ENCODE measurements at regions not wholly inside any gene's neighbourhood (a gene's known extent, or its start where the extent isn't known, plus 50 kb on each side); places are given as distances from the start of the nearest gene placed in this dataset.
"Not testable (repeated sequence)": the region's sequence is repeated elsewhere in the genome, so short reads cannot be mapped to it uniquely, and the experiment has no call there.

GRCh38 chr2:111390605-111391004, 269.9 kb downstream of the BCL2L11 start:
- H3K36me3 ChIP-seq; intact Hi-C loops (cut with DNase I; ENCODE audit: low total_unique reads); H3K4me1 ChIP-seq; H3K4me3 ChIP-seq; DNase-seq; H3K27ac ChIP-seq; H3K9me3 ChIP-seq; H3K27me3 ChIP-seq: not testable (repeated sequence)
- 94 to 100% (median 100%) methylated on average over 1 to 2 of the region's 2 CpGs for WGBS, 5 donors

- H3K4me1 ChIP-seq; H3K36me3 ChIP-seq; H3K9me3 ChIP-seq; H3K27ac ChIP-seq; H3K4me3 ChIP-seq; intact Hi-C loops (cut with DNase I; ENCODE audit: low total_unique reads); H3K27me3 ChIP-seq: not testable (repeated sequence)
- DNase-seq = peak in 1 of 2 donors; percentile 73
- 39 to 78% (median 53%) methylated on average over 2 to 8 of the region's 10 CpGs for WGBS, 5 donors
Observed at GRCh38 chr2:111395350-111396128, 274.8 kb downstream of the BCL2L11 start.

GRCh38 chr2:111400598-111401253, 280.0 kb downstream of the BCL2L11 start:
- DNase-seq; intact Hi-C loops (cut with DNase I; ENCODE audit: low total_unique reads); H3K9me3 ChIP-seq; H3K4me3 ChIP-seq; H3K27ac ChIP-seq; H3K27me3 ChIP-seq; H3K4me1 ChIP-seq; H3K36me3 ChIP-seq: not testable (repeated sequence)
- WGBS, 5 donors = 65 to 88% (median 84%) methylated on average over 3 of the region's 3 CpGs; no CpG with 5 or more reads in 1 of the 5 donors

GRCh38 chr2:111401270-111402140, 280.8 kb downstream of the BCL2L11 start:
- H3K27me3 ChIP-seq; H3K4me1 ChIP-seq; H3K27ac ChIP-seq; intact Hi-C loops (cut with DNase I; ENCODE audit: low total_unique reads); H3K4me3 ChIP-seq; H3K9me3 ChIP-seq; DNase-seq; H3K36me3 ChIP-seq: not testable (repeated sequence)
- 93 to 100% (median 96%) methylated on average over 3 to 4 of the region's 8 CpGs for WGBS, 5 donors

- H3K4me1 ChIP-seq; H3K27ac ChIP-seq; DNase-seq; H3K4me3 ChIP-seq; H3K36me3 ChIP-seq; H3K27me3 ChIP-seq; H3K9me3 ChIP-seq; intact Hi-C loops (cut with DNase I; ENCODE audit: low total_unique reads): not testable (repeated sequence)
Observed at GRCh38 chr2:111402450-111402849, 281.7 kb downstream of the BCL2L11 start.

GRCh38 chr2:111403287-111403686, 282.6 kb downstream of the BCL2L11 start:
- WGBS, 5 donors = 31 to 72% (median 54%) methylated on average over 2 of the region's 2 CpGs
- H3K27ac ChIP-seq; DNase-seq; intact Hi-C loops (cut with DNase I; ENCODE audit: low total_unique reads); H3K4me3 ChIP-seq; H3K27me3 ChIP-seq; H3K4me1 ChIP-seq; H3K36me3 ChIP-seq; H3K9me3 ChIP-seq: not testable (repeated sequence)

GRCh38 chr2:111406616-111407015, 285.9 kb downstream of the BCL2L11 start:
- WGBS, 5 donors = no CpG with 5 or more reads among the region's 1 CpG
- H3K4me1 ChIP-seq; intact Hi-C loops (cut with DNase I; ENCODE audit: low total_unique reads); H3K27ac ChIP-seq; H3K36me3 ChIP-seq; DNase-seq; H3K4me3 ChIP-seq; H3K27me3 ChIP-seq; H3K9me3 ChIP-seq: not testable (repeated sequence)

- H3K4me3 ChIP-seq; H3K4me1 ChIP-seq; H3K27ac ChIP-seq; H3K9me3 ChIP-seq; DNase-seq; intact Hi-C loops (cut with DNase I; ENCODE audit: low total_unique reads); H3K36me3 ChIP-seq; H3K27me3 ChIP-seq: not testable (repeated sequence)
- WGBS, 5 donors = 20 to 50% (median 33%) methylated on average over 1 of the region's 11 CpGs; no CpG with 5 or more reads in 2 of the 5 donors
Observed at GRCh38 chr2:111407632-111408194, 287.0 kb downstream of the BCL2L11 start.

- H3K27me3 ChIP-seq; H3K36me3 ChIP-seq; H3K4me3 ChIP-seq; H3K4me1 ChIP-seq; DNase-seq; H3K9me3 ChIP-seq; intact Hi-C loops (cut with DNase I; ENCODE audit: low total_unique reads); H3K27ac ChIP-seq: not testable (repeated sequence)
- 93 to 100% (median 100%) methylated on average over 3 of the region's 10 CpGs; no CpG with 5 or more reads in 2 of the 5 donors for WGBS, 5 donors
Observed at GRCh38 chr2:111410868-111411406, 290.2 kb downstream of the BCL2L11 start.

GRCh38 chr2:111411867-111412681, 291.4 kb downstream of the BCL2L11 start:
- H3K4me3 ChIP-seq; DNase-seq; H3K9me3 ChIP-seq; H3K27ac ChIP-seq; H3K27me3 ChIP-seq; H3K36me3 ChIP-seq; intact Hi-C loops (cut with DNase I; ENCODE audit: low total_unique reads); H3K4me1 ChIP-seq: not testable (repeated sequence)
- 78 to 91% (median 87%) methylated on average over 6 to 11 of the region's 18 CpGs; no CpG with 5 or more reads in 1 of the 5 donors for WGBS, 5 donors

All from stomach (tissue), 8 donors.